GM04504 (cell line): ENCODE measurements at regions not wholly inside any gene's neighbourhood (a gene's known extent, or its start where the extent isn't known, plus 50 kb on each side); places are given as distances from the start of the nearest gene placed in this dataset.

Experiments
- DNase-seq: peaks from one replicate; pipeline ENCODE4 v3.0.0-alpha.2; 2012; ENCODE audit warnings: low read depth

GRCh38 chr1:219476716-219477115, 136.2 kb downstream of the ZC3H11B start:
- no peak for DNase-seq

GRCh38 chr1:219476116-219476515, 136.8 kb downstream of the ZC3H11B start:
- no peak for DNase-seq

- DNase-seq, result no peak
Observed at GRCh38 chr1:219472596-219472995, 140.3 kb downstream of the ZC3H11B start.

- no peak for DNase-seq
Observed at GRCh38 chr1:219467524-219467923, 145.4 kb downstream of the ZC3H11B start.

GRCh38 chr1:219466766-219467165, 146.1 kb downstream of the ZC3H11B start:
- DNase-seq, result no peak

GRCh38 chr1:219465212-219466093, 147.5 kb downstream of the ZC3H11B start:
- DNase-seq, result peak; percentile 58

- DNase-seq, result no peak
Observed at GRCh38 chr1:219463636-219464035, 149.3 kb downstream of the ZC3H11B start.

- no peak for DNase-seq
Observed at GRCh38 chr1:219461981-219462400, 150.9 kb downstream of the ZC3H11B start.

- peak; percentile 54 for DNase-seq
Observed at GRCh38 chr1:219460896-219461815, 151.7 kb downstream of the ZC3H11B start.

GRCh38 chr1:219460081-219460895, 152.6 kb downstream of the ZC3H11B start:
- no peak for DNase-seq

GRCh38 chr1:219459351-219460080, 153.4 kb downstream of the ZC3H11B start:
- DNase-seq, result no peak

- no peak for DNase-seq
Observed at GRCh38 chr1:219446288-219446687, 166.6 kb downstream of the ZC3H11B start.

- no peak for DNase-seq
Observed at GRCh38 chr1:219445864-219446263, 167.0 kb downstream of the ZC3H11B start.

GRCh38 chr1:219444474-219444873, 168.4 kb downstream of the ZC3H11B start:
- DNase-seq, result no peak

- DNase-seq, result no peak
Observed at GRCh38 chr1:219443763-219444162, 169.1 kb downstream of the ZC3H11B start.

- DNase-seq, result no peak
Observed at GRCh38 chr1:219442611-219443061, 170.3 kb downstream of the ZC3H11B start.

- no peak for DNase-seq
Observed at GRCh38 chr1:219441884-219442283, 171.0 kb downstream of the ZC3H11B start.

- DNase-seq, result no peak
Observed at GRCh38 chr1:219439376-219439775, 173.5 kb downstream of the ZC3H11B start.

- no peak for DNase-seq
Observed at GRCh38 chr1:219438386-219438785, 174.5 kb downstream of the ZC3H11B start.

- no peak for DNase-seq
Observed at GRCh38 chr1:219434923-219435297, 178.0 kb downstream of the ZC3H11B start.

- DNase-seq, result no peak
Observed at GRCh38 chr1:219434285-219434922, 178.5 kb downstream of the ZC3H11B start.
